Left ventricle myocardium inferior (tissue), 1 donor: ENCODE measurements at regions not wholly inside any gene's neighbourhood (a gene's known extent, or its start where the extent isn't known, plus 50 kb on each side); places are given as distances from the start of the nearest gene placed in this dataset.
"Not testable (repeated sequence)": the region's sequence is repeated elsewhere in the genome, so short reads cannot be mapped to it uniquely, and the experiment has no call there.

Source experiments
- DNase-seq: peaks from one replicate; pipeline ENCODE4 v3.0.0-alpha.2; 2020
- H3K27ac ChIP-seq: fragments of 200-600 bp; replicated peaks from 2 replicates; pipeline ENCODE4 v1.8.0; 2021
- H3K27me3 ChIP-seq: fragments of 200-600 bp; 2 replicates; pipeline ENCODE4 v1.8.0; 2021; ENCODE audit warnings: low read depth
- H3K36me3 ChIP-seq: fragments of 200-600 bp; 2 replicates; pipeline ENCODE4 v1.8.0; 2021
- H3K4me1 ChIP-seq: fragments of 200-600 bp; 2 replicates; pipeline ENCODE4 v1.8.0; 2021
- H3K4me3 ChIP-seq: fragments of 200-600 bp; 2 replicates; pipeline ENCODE4 v1.8.0; 2021; ENCODE audit warnings: mild to moderate bottlenecking, moderate library complexity
- H3K9me3 ChIP-seq: fragments of 200-600 bp; replicated peaks from 2 replicates; pipeline ENCODE4 v1.8.0; 2021
- CTCF ChIP-seq: fragments of 200-600 bp; IDR thresholded peaks from 2 replicates; pipeline ENCODE4 v1.8.0; 2021; ENCODE audit warnings: antibody characterized with exemption, mild to moderate bottlenecking, borderline replicate concordance
- intact Hi-C: fragments of 100-400 bp; cut with micrococcal nuclease; formaldehyde crosslinking; loops from one replicate; pipeline ENCODE4 v1.11.0; 2022
- donor health status: DM: no; HTN: yes; CAD: no; lungs with severe emphysema.

GRCh38 chr18:78480262-78481054 lies 499.2 kb upstream of the SALL3 start:
- no peaks in the 10 kb centered on the region for H3K36me3 ChIP-seq
- TF ChIP-seq CTCF: no peak
- no peaks in the 10 kb centered on the region for H3K9me3 ChIP-seq
- DNase-seq: no peak
- no peaks in the 10 kb centered on the region for H3K4me1 ChIP-seq
- intact Hi-C loops: no loop called here
- H3K27me3 ChIP-seq: peaks cover 59% of the 10 kb centered on the region
- H3K27ac ChIP-seq: no peak overlapping the region
- H3K4me3 ChIP-seq: no peak overlapping the region

- no peak overlapping the region for H3K4me3 ChIP-seq
- no peaks in the 10 kb centered on the region for H3K36me3 ChIP-seq
- no peak for TF ChIP-seq CTCF
- H3K27me3 ChIP-seq: peaks cover 65% of the 10 kb centered on the region
- no peak overlapping the region for H3K27ac ChIP-seq
- H3K9me3 ChIP-seq: no peaks in the 10 kb centered on the region
- DNase-seq: no peak
- intact Hi-C loops: no loop called here
- H3K4me1 ChIP-seq: no peaks in the 10 kb centered on the region
Measured at GRCh38 chr18:78482378-78482777, 497.2 kb upstream of the SALL3 start.

GRCh38 chr18:78487649-78488048 lies 492.0 kb upstream of the SALL3 start:
- Histone ChIP-seq H3K4me3 (no peak overlapping the region), H3K27me3 (peaks cover 29% of the 10 kb centered on the region), H3K27ac (no peak overlapping the region), H3K36me3 (no peaks in the 10 kb centered on the region), H3K4me1 (no peaks in the 10 kb centered on the region), H3K9me3 (peaks cover 16% of the 10 kb centered on the region)
- no peak for DNase-seq
- intact Hi-C loops: no loop called here
- no peak for TF ChIP-seq CTCF

GRCh38 chr18:78492064-78492812 lies 487.4 kb upstream of the SALL3 start:
- H3K9me3 ChIP-seq: peaks cover 16% of the 10 kb centered on the region
- peaks cover 2% of the 10 kb centered on the region for H3K27me3 ChIP-seq
- H3K4me3 ChIP-seq: no peak overlapping the region
- no peaks in the 10 kb centered on the region for H3K4me1 ChIP-seq
- intact Hi-C loops: no loop called here
- H3K36me3 ChIP-seq: no peaks in the 10 kb centered on the region
- no peak for DNase-seq
- no peak for TF ChIP-seq CTCF
- H3K27ac ChIP-seq: no peak overlapping the region

GRCh38 chr18:78492813-78493371 lies 486.7 kb upstream of the SALL3 start:
- Histone ChIP-seq H3K27me3 (no peaks in the 10 kb centered on the region), H3K4me1 (no peaks in the 10 kb centered on the region), H3K4me3 (no peak overlapping the region), H3K36me3 (no peaks in the 10 kb centered on the region), H3K9me3 (peaks cover 16% of the 10 kb centered on the region), H3K27ac (no peak overlapping the region)
- intact Hi-C loops: no loop called here
- no peak for DNase-seq
- TF ChIP-seq CTCF: no peak

- H3K4me1 ChIP-seq, intact Hi-C loops, DNase-seq, H3K36me3 ChIP-seq, H3K27me3 ChIP-seq, H3K27ac ChIP-seq, H3K4me3 ChIP-seq: not testable (repeated sequence)
- peaks cover 16% of the 10 kb centered on the region for H3K9me3 ChIP-seq
Measured at GRCh38 chr18:78493490-78493889, 486.1 kb upstream of the SALL3 start.
